ENCODE measurements at regions not wholly inside any gene's neighbourhood (a gene's known extent, or its start where the extent isn't known, plus 50 kb on each side); places are given as distances from the start of the nearest gene placed in this dataset.

DNA sequence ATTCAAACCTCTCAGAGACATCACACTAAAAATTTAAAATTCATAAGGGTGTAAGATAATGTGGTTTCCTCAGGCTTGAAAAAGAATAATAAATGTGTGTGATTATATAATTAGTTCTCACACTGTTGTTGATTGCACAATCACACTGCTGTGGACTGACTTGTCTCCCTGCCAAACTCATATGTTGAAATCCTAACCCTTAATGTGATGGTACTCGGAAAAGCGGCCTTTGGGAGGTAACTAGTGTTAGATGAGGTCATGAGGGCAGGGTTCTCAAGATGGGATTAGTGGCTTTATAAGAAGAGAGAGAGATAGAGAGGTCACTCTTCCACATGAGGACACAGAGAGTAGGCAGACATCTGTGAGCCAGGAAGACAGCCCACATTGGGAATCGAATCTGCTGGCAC is 128.5 kb upstream of the COL1A2 start:
- Histone ChIP-seq H3K79me2 (replicated peaks; ENCODE audit: insufficient read depth) (no peaks in the 10 kb centered on the region), H3F3A (replicated peaks; ENCODE audit: low read depth) (no peaks in the 10 kb centered on the region), H4K20me1 (replicated peaks; ENCODE audit: insufficient read depth) (no peaks in the 10 kb centered on the region), H3K36me3 (ENCODE audit: insufficient read depth) (no peaks in the 10 kb centered on the region), H3K4me2 (no peak overlapping the region), H3K9me2 (ENCODE audit: insufficient read depth) (no peaks in the 10 kb centered on the region), H3K4me1 (ENCODE audit: insufficient read depth) (no peaks in the 10 kb centered on the region), H3K4me3 (no peak overlapping the region), H3K27ac (ENCODE audit: low read depth) (no peak overlapping the region), H3K27me3 (ENCODE audit: insufficient read depth) (no peaks in the 10 kb centered on the region), H2AFZ (no peak overlapping the region)
- Mint-ChIP-seq H3K27ac (no peak overlapping the region), H3K4me3 (no peak overlapping the region), H3K27me3 (ENCODE audit: insufficient read depth, low read depth, poor library complexity) (peaks cover 1% of the 10 kb centered on the region), H3K4me1 (peaks cover 3% of the 10 kb centered on the region; the same call in 1 of the 3 replicates), H3K36me3 (ENCODE audit: low read depth) (no peaks in the 10 kb centered on the region), H3K9me3 (no peaks in the 10 kb centered on the region)
- no peak for TF ChIP-seq POLR2AphosphoS5 (IDR thresholded peaks at IDR 0.05; ENCODE audit: low read depth)
- TF ChIP-seq NANOG (IDR thresholded peaks at IDR 0.05; ENCODE audit: borderline replicate concordance): no peak
- TF ChIP-seq STAT1 (IDR thresholded peaks at IDR 0.05; ENCODE audit: unreplicated experiment): no peak
- TF ChIP-seq, protein P1, sequence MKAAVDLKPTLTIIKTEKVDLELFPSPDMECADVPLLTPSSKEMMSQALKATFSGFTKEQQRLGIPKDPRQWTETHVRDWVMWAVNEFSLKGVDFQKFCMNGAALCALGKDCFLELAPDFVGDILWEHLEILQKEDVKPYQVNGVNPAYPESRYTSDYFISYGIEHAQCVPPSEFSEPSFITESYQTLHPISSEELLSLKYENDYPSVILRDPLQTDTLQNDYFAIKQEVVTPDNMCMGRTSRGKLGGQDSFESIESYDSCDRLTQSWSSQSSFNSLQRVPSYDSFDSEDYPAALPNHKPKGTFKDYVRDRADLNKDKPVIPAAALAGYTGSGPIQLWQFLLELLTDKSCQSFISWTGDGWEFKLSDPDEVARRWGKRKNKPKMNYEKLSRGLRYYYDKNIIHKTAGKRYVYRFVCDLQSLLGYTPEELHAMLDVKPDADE (IDR thresholded peaks at IDR 0.05): no peak
- TF ChIP-seq, protein P2, sequence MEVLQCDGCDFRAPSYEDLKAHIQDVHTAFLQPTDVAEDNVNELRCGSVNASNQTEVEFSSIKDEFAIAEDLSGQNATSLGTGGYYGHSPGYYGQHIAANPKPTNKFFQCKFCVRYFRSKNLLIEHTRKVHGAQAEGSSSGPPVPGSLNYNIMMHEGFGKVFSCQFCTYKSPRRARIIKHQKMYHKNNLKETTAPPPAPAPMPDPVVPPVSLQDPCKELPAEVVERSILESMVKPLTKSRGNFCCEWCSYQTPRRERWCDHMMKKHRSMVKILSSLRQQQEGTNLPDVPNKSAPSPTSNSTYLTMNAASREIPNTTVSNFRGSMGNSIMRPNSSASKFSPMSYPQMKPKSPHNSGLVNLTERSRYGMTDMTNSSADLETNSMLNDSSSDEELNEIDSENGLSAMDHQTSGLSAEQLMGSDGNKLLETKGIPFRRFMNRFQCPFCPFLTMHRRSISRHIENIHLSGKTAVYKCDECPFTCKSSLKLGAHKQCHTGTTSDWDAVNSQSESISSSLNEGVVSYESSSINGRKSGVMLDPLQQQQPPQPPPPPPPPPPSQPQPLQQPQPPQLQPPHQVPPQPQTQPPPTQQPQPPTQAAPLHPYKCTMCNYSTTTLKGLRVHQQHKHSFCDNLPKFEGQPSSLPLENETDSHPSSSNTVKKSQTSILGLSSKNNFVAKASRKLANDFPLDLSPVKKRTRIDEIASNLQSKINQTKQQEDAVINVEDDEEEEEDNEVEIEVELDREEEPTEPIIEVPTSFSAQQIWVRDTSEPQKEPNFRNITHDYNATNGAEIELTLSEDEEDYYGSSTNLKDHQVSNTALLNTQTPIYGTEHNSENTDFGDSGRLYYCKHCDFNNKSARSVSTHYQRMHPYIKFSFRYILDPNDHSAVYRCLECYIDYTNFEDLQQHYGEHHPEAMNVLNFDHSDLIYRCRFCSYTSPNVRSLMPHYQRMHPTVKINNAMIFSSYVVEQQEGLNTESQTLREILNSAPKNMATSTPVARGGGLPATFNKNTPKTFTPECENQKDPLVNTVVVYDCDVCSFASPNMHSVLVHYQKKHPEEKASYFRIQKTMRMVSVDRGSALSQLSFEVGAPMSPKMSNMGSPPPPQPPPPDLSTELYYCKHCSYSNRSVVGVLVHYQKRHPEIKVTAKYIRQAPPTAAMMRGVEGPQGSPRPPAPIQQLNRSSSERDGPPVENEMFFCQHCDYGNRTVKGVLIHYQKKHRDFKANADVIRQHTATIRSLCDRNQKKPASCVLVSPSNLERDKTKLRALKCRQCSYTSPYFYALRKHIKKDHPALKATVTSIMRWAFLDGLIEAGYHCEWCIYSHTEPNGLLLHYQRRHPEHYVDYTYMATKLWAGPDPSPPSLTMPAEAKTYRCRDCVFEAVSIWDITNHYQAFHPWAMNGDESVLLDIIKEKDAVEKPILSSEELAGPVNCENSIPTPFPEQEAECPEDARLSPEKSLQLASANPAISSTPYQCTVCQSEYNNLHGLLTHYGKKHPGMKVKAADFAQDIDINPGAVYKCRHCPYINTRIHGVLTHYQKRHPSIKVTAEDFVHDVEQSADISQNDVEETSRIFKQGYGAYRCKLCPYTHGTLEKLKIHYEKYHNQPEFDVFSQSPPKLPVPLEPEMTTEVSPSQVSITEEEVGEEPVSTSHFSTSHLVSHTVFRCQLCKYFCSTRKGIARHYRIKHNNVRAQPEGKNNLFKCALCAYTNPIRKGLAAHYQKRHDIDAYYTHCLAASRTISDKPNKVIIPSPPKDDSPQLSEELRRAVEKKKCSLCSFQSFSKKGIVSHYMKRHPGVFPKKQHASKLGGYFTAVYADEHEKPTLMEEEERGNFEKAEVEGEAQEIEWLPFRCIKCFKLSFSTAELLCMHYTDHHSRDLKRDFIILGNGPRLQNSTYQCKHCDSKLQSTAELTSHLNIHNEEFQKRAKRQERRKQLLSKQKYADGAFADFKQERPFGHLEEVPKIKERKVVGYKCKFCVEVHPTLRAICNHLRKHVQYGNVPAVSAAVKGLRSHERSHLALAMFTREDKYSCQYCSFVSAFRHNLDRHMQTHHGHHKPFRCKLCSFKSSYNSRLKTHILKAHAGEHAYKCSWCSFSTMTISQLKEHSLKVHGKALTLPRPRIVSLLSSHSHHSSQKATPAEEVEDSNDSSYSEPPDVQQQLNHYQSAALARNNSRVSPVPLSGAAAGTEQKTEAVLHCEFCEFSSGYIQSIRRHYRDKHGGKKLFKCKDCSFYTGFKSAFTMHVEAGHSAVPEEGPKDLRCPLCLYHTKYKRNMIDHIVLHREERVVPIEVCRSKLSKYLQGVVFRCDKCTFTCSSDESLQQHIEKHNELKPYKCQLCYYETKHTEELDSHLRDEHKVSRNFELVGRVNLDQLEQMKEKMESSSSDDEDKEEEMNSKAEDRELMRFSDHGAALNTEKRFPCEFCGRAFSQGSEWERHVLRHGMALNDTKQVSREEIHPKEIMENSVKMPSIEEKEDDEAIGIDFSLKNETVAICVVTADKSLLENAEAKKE (CRISPR knock-in tag; IDR thresholded peaks at IDR 0.05): no peak
- DNase-seq (ENCODE audit: low spot score): no peak
- ATAC-seq: no peak

DNA sequence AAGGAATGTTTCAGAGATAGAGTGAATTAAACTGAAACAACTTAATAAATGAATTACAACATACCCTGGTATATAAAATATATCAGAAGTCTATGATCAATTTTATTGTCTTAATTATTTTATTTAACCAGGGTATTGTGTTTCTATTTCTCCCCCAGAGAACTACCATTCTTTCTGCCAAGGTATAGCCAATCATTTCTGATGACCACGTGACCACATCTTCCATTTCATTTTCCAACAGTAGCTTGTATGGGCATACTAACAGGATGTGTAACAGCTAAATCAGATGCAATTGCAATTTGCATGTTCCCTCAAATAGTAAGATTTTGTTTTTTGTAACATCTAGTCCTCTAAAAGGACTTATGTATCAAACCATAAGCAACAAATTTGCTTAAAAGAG is 123.9 kb upstream of the COL1A2 start:
- Mint-ChIP-seq H3K27me3 (ENCODE audit: insufficient read depth, low read depth, poor library complexity) (peaks cover 1% of the 10 kb centered on the region), H3K4me3 (no peak overlapping the region), H3K4me1 (peaks cover 3% of the 10 kb centered on the region; the same call in 1 of the 3 replicates), H3K27ac (no peak overlapping the region), H3K9me3 (no peaks in the 10 kb centered on the region), H3K36me3 (ENCODE audit: low read depth) (no peaks in the 10 kb centered on the region)
- H3K4me1 ChIP-seq (ENCODE audit: insufficient read depth): no peaks in the 10 kb centered on the region
- no peaks in the 10 kb centered on the region for H3K9me2 ChIP-seq (ENCODE audit: insufficient read depth)
- no peaks in the 10 kb centered on the region for H4K20me1 ChIP-seq (replicated peaks; ENCODE audit: insufficient read depth)
- ATAC-seq (no peak), DNase-seq (ENCODE audit: low spot score) (no peak)
- H2AFZ ChIP-seq: no peak overlapping the region
- no peaks in the 10 kb centered on the region for H3K79me2 ChIP-seq (replicated peaks; ENCODE audit: insufficient read depth)
- no peaks in the 10 kb centered on the region for H3K27me3 ChIP-seq (ENCODE audit: insufficient read depth)
- H3K4me2 ChIP-seq: no peak overlapping the region
- TF ChIP-seq NANOG (IDR thresholded peaks at IDR 0.05; ENCODE audit: borderline replicate concordance) (no peak), STAT1 (IDR thresholded peaks at IDR 0.05; ENCODE audit: unreplicated experiment) (no peak), ZNF331 (CRISPR knock-in tag; IDR thresholded peaks at IDR 0.05; ENCODE audit: low read depth) (no peak)
- TF ChIP-seq, protein P1 (IDR thresholded peaks at IDR 0.05): no peak
- H3K36me3 ChIP-seq (ENCODE audit: insufficient read depth): no peaks in the 10 kb centered on the region
- H3K27ac ChIP-seq (ENCODE audit: low read depth): no peak overlapping the region
- no peak overlapping the region for H3K4me3 ChIP-seq
- no peaks in the 10 kb centered on the region for H3F3A ChIP-seq (replicated peaks; ENCODE audit: low read depth)
